ENCODE measurements at regions not wholly inside any gene's neighbourhood (a gene's known extent, or its start where the extent isn't known, plus 50 kb on each side); places are given as distances from the start of the nearest gene placed in this dataset.

DNA sequence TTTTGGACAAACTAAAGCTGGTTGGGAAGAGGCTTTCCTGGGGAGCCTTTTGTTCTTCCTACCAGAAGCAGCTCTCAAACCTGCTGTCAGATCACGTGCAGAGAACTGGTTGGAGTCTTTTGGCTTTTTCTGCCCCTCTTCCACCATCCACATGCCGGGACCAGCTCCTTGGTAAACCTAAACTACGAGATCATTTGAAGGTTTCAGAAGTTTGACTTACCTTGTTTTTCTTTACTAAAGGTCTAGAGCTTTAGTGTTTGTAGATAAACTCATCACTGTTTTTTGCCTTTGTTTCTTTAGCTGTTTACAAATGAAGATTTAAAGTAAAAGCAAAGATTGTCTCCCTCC is 113.4 kb downstream of the HLX start:
- no peaks in the 10 kb centered on the region for H3K79me2 ChIP-seq (ENCODE audit: insufficient read depth, low read length)
- H3K36me3 ChIP-seq (replicated peaks in 1 of 2; ENCODE audit: control insufficient read depth in 1 of 2, insufficient read depth in 2 of 2, low read length in 2 of 2): no peaks in the 10 kb centered on the region
- no CpG with 5 or more reads among the region's 3 CpGs for WGBS (ENCODE audit: insufficient coverage)
- H3K9me3 ChIP-seq (replicated peaks in 1 of 2; ENCODE audit: control insufficient read depth in 1 of 2, insufficient read depth in 1 of 2, low read length in 2 of 2): peaks cover 0 to 13% of the 10 kb centered on the region in 2 donors
- TF ChIP-seq, protein P1, sequence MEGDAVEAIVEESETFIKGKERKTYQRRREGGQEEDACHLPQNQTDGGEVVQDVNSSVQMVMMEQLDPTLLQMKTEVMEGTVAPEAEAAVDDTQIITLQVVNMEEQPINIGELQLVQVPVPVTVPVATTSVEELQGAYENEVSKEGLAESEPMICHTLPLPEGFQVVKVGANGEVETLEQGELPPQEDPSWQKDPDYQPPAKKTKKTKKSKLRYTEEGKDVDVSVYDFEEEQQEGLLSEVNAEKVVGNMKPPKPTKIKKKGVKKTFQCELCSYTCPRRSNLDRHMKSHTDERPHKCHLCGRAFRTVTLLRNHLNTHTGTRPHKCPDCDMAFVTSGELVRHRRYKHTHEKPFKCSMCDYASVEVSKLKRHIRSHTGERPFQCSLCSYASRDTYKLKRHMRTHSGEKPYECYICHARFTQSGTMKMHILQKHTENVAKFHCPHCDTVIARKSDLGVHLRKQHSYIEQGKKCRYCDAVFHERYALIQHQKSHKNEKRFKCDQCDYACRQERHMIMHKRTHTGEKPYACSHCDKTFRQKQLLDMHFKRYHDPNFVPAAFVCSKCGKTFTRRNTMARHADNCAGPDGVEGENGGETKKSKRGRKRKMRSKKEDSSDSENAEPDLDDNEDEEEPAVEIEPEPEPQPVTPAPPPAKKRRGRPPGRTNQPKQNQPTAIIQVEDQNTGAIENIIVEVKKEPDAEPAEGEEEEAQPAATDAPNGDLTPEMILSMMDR (IDR thresholded peaks at IDR 0.05): no peak
- no peaks in the 10 kb centered on the region for H4K20me1 ChIP-seq (ENCODE audit: insufficient read depth, low read length)
- H3K27me3 Mint-ChIP-seq (ENCODE audit: low read depth in 3 of 3): peaks cover 9 to 17% (median 13%) of the 10 kb centered on the region in 3 donors
- H3K27ac Mint-ChIP-seq: no peak overlapping the region
- no peak for DNase-seq
- peaks cover 0 to 2% of the 10 kb centered on the region in 2 donors for H3K27me3 ChIP-seq (ENCODE audit: control insufficient read depth in 2 of 2, insufficient read depth in 2 of 2, low read length in 2 of 2)
- H3K4me2 ChIP-seq (replicated peaks; ENCODE audit: extremely low read depth, low read length, poor library complexity, severe bottlenecking): no peak overlapping the region
- no peak overlapping the region for H2AFZ ChIP-seq (ENCODE audit: insufficient read depth, low read depth, low read length, poor library complexity, severe bottlenecking)
- H3K4me3 Mint-ChIP-seq: no peak overlapping the region
- H3K4me3 ChIP-seq (replicated peaks in 1 of 3; ENCODE audit: low read depth in 2 of 3, low read length in 3 of 3): no peak overlapping the region
- peaks cover 5 to 22% (median 12%) of the 10 kb centered on the region in 7 donors for H3K9me3 Mint-ChIP-seq
- no peak overlapping the region for H3K9ac ChIP-seq (ENCODE audit: insufficient read depth, low read length, poor library complexity, severe bottlenecking)
- no peak overlapping the region for H3K27ac ChIP-seq (ENCODE audit: low read depth in 1 of 2, low read length in 2 of 2)
- no peaks in the 10 kb centered on the region for H3K4me1 ChIP-seq (ENCODE audit: control insufficient read depth in 1 of 2, insufficient read depth in 2 of 2, low read length in 2 of 2)
- H3K4me1 Mint-ChIP-seq: peaks cover 4% of the 10 kb centered on the region
- intact Hi-C loops (cut with micrococcal nuclease): no loop called here
- H3K36me3 Mint-ChIP-seq: peaks cover 0 to 1% of the 10 kb centered on the region in 2 donors

DNA sequence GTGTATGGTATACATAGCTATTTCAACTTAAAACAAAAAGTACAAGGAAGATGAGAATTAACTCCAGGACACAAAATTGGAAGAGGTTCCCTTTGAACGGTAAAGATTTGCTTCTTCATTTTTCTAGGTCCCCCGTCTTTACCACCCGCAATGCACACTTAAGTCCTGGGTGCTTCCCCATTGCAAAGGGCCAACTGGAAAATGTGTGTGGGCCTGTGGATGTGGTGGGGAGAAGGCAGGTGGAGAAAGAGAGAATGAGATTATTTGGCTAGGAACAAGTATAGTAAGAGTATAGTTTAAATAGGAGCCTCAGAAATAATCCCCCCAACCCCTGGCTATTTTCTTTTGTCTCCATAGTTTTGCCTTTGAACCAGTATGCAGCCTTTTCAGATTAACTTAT is 115.4 kb downstream of the HLX start:
- Histone ChIP-seq H3K27me3 (ENCODE audit: control insufficient read depth in 2 of 2, insufficient read depth in 2 of 2, low read length in 2 of 2) (peaks cover 0 to 2% of the 10 kb centered on the region in 2 donors), H3K4me2 (replicated peaks; ENCODE audit: extremely low read depth, low read length, poor library complexity, severe bottlenecking) (no peak overlapping the region), H2AFZ (ENCODE audit: insufficient read depth, low read depth, low read length, poor library complexity, severe bottlenecking) (no peak overlapping the region), H3K79me2 (ENCODE audit: insufficient read depth, low read length) (no peaks in the 10 kb centered on the region), H3K4me1 (ENCODE audit: control insufficient read depth in 1 of 2, insufficient read depth in 2 of 2, low read length in 2 of 2) (peaks cover 5 to 6% of the 10 kb centered on the region in 2 donors), H3K9ac (ENCODE audit: insufficient read depth, low read length, poor library complexity, severe bottlenecking) (no peak overlapping the region), H3K36me3 (replicated peaks in 1 of 2; ENCODE audit: control insufficient read depth in 1 of 2, insufficient read depth in 2 of 2, low read length in 2 of 2) (no peaks in the 10 kb centered on the region), H3K27ac (ENCODE audit: low read depth in 1 of 2, low read length in 2 of 2) (no peak overlapping the region), H3K9me3 (replicated peaks in 1 of 2; ENCODE audit: control insufficient read depth in 1 of 2, insufficient read depth in 1 of 2, low read length in 2 of 2) (no peaks in the 10 kb centered on the region), H3K4me3 (replicated peaks in 1 of 3; ENCODE audit: low read depth in 2 of 3, low read length in 3 of 3) (no peak overlapping the region), H4K20me1 (ENCODE audit: insufficient read depth, low read length) (no peaks in the 10 kb centered on the region)
- 100% methylated on average over 1 of the region's 3 CpGs for WGBS (ENCODE audit: insufficient coverage)
- TF ChIP-seq, protein P1 (IDR thresholded peaks at IDR 0.05): no peak
- intact Hi-C loops (cut with micrococcal nuclease): no loop called here
- Mint-ChIP-seq H3K27ac (peak overlapping the region in 1 of 7 donors; percentile 52), H3K27me3 (ENCODE audit: low read depth in 3 of 3) (peaks cover 9 to 17% (median 13%) of the 10 kb centered on the region in 3 donors), H3K36me3 (no peaks in the 10 kb centered on the region), H3K4me1 (peaks cover 11% of the 10 kb centered on the region), H3K9me3 (peaks cover 3 to 6% (median 5%) of the 10 kb centered on the region in 7 donors), H3K4me3 (no peak overlapping the region)
- DNase-seq: no peak

All from CD14-positive monocyte (primary cell).